ENCODE measurements at regions not wholly inside any gene's neighbourhood (a gene's known extent, or its start where the extent isn't known, plus 50 kb on each side); places are given as distances from the start of the nearest gene placed in this dataset.

DNA sequence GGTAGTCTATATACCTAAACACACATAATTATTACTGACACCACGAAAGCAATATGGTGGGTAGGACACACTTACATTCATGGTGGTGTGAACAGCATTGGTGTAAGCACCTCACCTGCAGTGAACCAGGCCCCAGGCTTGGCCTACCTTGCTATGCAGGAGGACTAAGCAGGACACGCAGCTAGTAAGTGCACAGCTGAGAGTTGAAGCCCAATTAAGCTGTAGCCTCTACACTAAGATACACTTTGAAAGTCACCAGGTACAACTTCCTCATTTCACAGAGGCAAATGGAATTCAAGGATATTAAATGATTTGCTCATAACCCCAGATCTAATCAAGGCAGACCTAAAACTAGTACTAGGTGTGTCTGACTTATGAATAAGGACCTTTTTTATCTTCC, 145.8 kb upstream of the PAPPA start:
- TF ChIP-seq, protein P1, sequence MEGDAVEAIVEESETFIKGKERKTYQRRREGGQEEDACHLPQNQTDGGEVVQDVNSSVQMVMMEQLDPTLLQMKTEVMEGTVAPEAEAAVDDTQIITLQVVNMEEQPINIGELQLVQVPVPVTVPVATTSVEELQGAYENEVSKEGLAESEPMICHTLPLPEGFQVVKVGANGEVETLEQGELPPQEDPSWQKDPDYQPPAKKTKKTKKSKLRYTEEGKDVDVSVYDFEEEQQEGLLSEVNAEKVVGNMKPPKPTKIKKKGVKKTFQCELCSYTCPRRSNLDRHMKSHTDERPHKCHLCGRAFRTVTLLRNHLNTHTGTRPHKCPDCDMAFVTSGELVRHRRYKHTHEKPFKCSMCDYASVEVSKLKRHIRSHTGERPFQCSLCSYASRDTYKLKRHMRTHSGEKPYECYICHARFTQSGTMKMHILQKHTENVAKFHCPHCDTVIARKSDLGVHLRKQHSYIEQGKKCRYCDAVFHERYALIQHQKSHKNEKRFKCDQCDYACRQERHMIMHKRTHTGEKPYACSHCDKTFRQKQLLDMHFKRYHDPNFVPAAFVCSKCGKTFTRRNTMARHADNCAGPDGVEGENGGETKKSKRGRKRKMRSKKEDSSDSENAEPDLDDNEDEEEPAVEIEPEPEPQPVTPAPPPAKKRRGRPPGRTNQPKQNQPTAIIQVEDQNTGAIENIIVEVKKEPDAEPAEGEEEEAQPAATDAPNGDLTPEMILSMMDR (IDR thresholded peaks at IDR 0.05): no peak
- TF ChIP-seq POLR2A (IDR thresholded peaks at IDR 0.05) (no peak), EP300 (IDR thresholded peaks at IDR 0.05) (no peak)

All from tibial nerve (tissue), 4 donors.